ENCODE measurements at regions not wholly inside any gene's neighbourhood (a gene's known extent, or its start where the extent isn't known, plus 50 kb on each side); places are given as distances from the start of the nearest gene placed in this dataset.

GRCh38 chr10:105540381-105540780, 899.3 kb downstream of the SORCS3 start:
- TF ChIP-seq POLR2A (IDR thresholded peaks at IDR 0.05): no peak
- no peak for TF ChIP-seq CTCF (IDR thresholded peaks at IDR 0.05)

All from suprapubic skin (tissue), 3 donors.